Epithelial cell of proximal tubule (primary cell): ENCODE measurements at regions not wholly inside any gene's neighbourhood (a gene's known extent, or its start where the extent isn't known, plus 50 kb on each side); places are given as distances from the start of the nearest gene placed in this dataset.

Experiments
- DNase-seq: peaks from one replicate; pipeline ENCODE4 v3.0.0-alpha.2; 2011; ENCODE audit warnings: low read depth
- H3K4me3 ChIP-seq: 2 replicates; pipeline ENCODE4 v1.5.1; 2011; ENCODE audit warnings: low read depth, mild to moderate bottlenecking, low read length
- TF ChIP-seq, protein P1 (sequence below): conservative IDR thresholded peaks from 2 replicates; pipeline ENCODE4 v1.5.1; 2012; ENCODE audit warnings: low read depth, mild to moderate bottlenecking, low read length

DNA sequence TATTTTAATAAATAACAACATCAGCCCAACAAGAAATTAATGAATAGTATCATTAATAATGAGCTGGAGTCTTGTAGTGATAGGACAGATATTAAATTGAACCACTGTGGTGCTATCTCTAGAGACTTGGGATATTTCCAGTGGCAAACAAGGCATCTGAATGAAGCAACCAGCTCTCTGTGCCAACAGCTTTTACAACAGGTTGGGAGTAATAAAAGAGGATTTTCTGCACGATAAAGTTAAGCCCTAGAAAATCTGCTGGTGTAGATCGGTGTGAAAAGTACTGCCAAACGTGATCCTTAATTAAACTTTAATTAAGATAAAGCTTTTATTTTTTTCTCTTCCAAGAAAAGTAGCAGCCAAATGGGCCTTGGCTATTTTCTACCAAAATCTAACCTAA, 385.5 kb downstream of the NR4A2 start:
- TF ChIP-seq, protein P1, sequence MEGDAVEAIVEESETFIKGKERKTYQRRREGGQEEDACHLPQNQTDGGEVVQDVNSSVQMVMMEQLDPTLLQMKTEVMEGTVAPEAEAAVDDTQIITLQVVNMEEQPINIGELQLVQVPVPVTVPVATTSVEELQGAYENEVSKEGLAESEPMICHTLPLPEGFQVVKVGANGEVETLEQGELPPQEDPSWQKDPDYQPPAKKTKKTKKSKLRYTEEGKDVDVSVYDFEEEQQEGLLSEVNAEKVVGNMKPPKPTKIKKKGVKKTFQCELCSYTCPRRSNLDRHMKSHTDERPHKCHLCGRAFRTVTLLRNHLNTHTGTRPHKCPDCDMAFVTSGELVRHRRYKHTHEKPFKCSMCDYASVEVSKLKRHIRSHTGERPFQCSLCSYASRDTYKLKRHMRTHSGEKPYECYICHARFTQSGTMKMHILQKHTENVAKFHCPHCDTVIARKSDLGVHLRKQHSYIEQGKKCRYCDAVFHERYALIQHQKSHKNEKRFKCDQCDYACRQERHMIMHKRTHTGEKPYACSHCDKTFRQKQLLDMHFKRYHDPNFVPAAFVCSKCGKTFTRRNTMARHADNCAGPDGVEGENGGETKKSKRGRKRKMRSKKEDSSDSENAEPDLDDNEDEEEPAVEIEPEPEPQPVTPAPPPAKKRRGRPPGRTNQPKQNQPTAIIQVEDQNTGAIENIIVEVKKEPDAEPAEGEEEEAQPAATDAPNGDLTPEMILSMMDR: no peak
- H3K4me3 ChIP-seq: no peak overlapping the region
- no peak for DNase-seq

DNA sequence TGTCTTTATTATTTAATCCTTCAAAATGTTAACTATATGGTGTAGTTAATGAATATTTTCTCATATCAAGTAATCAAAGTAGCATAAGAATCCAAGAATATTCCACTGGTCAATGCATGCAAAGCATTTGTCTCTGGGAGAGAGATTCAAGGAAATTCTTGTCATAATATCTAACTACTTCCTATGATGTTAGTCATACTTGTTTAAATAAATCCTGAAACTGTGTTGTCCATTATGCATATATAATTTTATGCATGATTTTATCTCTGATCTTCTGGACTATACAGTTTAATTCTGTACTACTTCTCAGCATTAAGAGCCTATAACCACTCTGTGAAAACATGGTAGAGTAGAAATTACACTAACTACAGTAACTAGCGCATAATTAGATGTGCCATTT, 388.3 kb downstream of the NR4A2 start:
- DNase-seq: no peak
- H3K4me3 ChIP-seq: no peak overlapping the region

DNA sequence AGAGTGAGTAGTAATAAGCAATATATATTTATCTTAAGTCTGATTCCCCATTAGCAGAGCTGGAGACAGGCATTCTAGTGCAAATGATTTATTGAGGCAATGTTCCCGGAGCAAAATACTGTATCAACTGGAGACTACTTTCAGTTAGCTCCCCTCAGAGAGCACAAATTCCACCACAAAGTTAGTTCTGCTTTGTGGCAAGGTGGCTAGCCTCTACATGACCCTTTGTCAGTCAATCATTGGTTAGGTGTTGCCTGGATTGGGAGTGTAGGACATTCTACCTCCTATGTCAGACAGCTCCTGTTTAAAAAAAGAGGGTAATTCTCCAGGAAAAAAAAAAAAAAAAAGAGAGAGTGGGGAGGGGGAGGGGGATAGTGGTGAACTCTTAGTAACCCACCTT, 402.2 kb downstream of the NR4A2 start:
- no peak overlapping the region for H3K4me3 ChIP-seq
- TF ChIP-seq, protein P1: no peak

More for the DNA sequence above, 388.3 kb downstream of the NR4A2 start:
- TF ChIP-seq, protein P1: no peak

DNA sequence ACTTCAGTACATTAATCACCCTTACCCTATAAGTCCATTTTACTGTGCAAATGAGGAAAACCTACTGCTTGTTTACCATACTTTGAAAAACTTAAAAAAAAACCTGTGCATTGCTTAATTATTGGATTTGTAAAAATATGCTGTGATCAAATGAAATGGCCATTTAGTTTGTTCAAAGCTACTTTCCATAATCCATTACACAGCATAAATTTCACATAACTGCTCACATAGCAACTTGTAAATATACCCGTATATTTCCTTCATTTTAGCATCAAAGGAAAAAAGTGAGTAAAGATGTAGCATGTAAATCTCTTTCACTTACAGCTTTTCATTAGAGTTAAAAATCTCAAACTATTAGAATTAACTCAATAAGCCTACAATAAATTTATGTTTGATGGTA, 415.1 kb downstream of the NR4A2 start:
- H3K4me3 ChIP-seq: no peak overlapping the region
- no peak for DNase-seq
- TF ChIP-seq, protein P1: no peak

More for the DNA sequence above, 402.2 kb downstream of the NR4A2 start:
- no peak for DNase-seq

DNA sequence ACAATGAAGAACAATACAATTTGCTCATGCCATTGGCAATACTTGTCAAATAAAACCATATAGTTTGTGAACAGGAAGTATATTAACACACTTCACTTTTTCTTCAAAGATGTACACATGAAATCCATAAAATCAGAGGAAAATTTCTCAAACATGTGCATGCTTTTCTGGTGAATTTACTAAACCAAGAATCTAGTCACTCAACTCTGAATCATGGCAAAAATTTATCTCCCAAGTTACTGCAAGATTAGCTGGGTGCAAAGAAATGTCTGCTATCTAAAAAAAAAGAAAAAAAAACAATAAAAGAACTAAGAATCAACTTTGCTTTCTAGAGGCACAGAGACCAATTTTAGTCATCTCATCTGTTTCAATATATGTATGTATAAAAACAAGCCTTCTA, 419.2 kb downstream of the NR4A2 start:
- H3K4me3 ChIP-seq: no peak overlapping the region
- TF ChIP-seq, protein P1: no peak
- DNase-seq: no peak

DNA sequence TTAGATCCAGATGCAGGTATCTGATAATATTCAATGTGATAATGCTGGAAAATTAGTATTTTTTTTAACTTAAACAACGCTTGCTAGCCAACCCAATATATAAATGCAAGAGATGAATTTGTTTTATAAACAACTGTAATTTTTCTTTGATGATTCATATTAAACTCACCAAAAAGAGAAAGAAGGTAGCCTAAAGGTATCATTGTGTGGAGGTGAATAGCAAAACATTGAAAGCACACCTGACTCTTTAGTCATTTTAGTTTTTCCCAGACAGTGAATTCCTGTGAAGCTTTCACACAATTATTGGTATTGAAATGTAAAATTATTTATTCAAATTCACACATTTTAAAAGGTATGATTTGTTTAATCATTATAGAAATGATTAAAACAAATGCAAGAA, 424.0 kb downstream of the NR4A2 start:
- TF ChIP-seq, protein P1: no peak
- H3K4me3 ChIP-seq: no peak overlapping the region
- DNase-seq: no peak

DNA sequence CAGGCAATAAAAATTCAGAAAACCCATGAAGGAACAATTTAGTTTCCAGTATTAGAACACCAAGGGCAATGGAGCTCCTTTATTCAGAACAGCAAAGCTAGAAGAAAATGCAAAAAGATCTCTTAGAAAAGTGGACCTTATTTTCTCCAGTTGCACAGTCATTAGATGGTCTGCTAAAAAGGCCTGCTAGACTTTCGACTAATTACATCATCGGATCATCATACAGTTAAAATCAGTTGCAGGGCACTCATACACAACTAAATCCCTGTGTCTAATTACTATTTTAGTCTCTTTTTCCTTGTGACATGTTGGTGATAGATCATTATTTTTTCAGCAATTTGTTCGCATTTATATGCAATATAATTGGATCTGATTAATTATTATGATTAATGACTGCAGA, 425.3 kb downstream of the NR4A2 start:
- no peak for DNase-seq
- H3K4me3 ChIP-seq: no peak overlapping the region
- TF ChIP-seq, protein P1: no peak
